HCT116 (cell line): ENCODE measurements at regions not wholly inside any gene's neighbourhood (a gene's known extent, or its start where the extent isn't known, plus 50 kb on each side); places are given as distances from the start of the nearest gene placed in this dataset.
A peak's percentile ranks its signal among the peaks of the same experiment; 100 is the strongest.

ENCODE experiments used
- ATAC-seq: fragments of 200-7000 bp; cut with Tn5 transposase; 2 replicates; pipeline ENCODE4 v1.9.1; 2020; ENCODE audit warnings: mild to moderate bottlenecking, moderate library complexity
- BruUV-seq: library from RNA; stranded (reverse); fragments of 400-500 nt; replicated peaks from 2 replicates; lab custom pipeline; 2021; lab: Mats Ljungman, UMichigan
- CTCF ChIA-PET: fragments of 300-600 bp; sonication (Branson Sonifier 250); formaldehyde crosslinking; loops from one replicate; lab custom pipeline; 2021; ENCODE audit warnings: antibody characterized with exemption; lab: Charles Lee
- POLR2A ChIA-PET: fragments of 300-600, 350-600 bp; sonication (Branson Sonifier 250); formaldehyde crosslinking; loops from one replicate; lab custom pipeline; 2021; ENCODE audit warnings: antibody characterized with exemption; lab: Charles Lee
- RAD21 ChIA-PET, 2 experiments: fragments of 300-600 bp; sonication (Branson Sonifier 250); formaldehyde crosslinking; loops; one replicate each; lab custom pipeline; 2023; ENCODE audit warnings: low total read pairs in 2 of 2; ENCODE audit not compliant: uncharacterized antibody in 2 of 2, unreplicated experiment in 2 of 2, low non-redundant PET in 1 of 2; lab: Charles Lee
- DNase-seq: peaks from one replicate; pipeline ENCODE4 v3.0.0-alpha.2; 2010; ENCODE audit warnings: low read depth, low spot score
- H2AFZ ChIP-seq: fragments of 200-600 bp; shearing (Covaris generic), sonication (generic); 2 replicates; pipeline ENCODE4 v1.6.1; 2017; ENCODE audit warnings: low read depth, mixed run types, mixed read lengths, antibody characterized with exemption, low read length; ENCODE audit not compliant: poor library complexity, severe bottlenecking
- H3K27ac ChIP-seq: 2 replicates; pipeline ENCODE4 v1.5.1; 2012; ENCODE audit warnings: low read depth, low read length
- H3K27me3 ChIP-seq: fragments of 200-600 bp; sonication (generic); 2 replicates; pipeline ENCODE4 v1.6.1; 2016; ENCODE audit warnings: mixed run types, low read length, mixed read lengths; ENCODE audit not compliant: insufficient read depth
- H3K36me3 ChIP-seq, 2 experiments: fragments of 200-500 bp in 1 of 2; fragments of 200-600 bp in 1 of 2; sonication (Bioruptor generic) in 1 of 2; sonication (generic) in 1 of 2; 2 replicates each; pipeline versions ENCODE4 v1.5.1 to v1.6.1; 2014 to 2016; ENCODE audit warnings: low read length in 2 of 2, inconsistent platforms in 1 of 2, mixed read lengths in 1 of 2, mixed run types in 1 of 2; ENCODE audit not compliant: insufficient read depth in 2 of 2, control insufficient read depth in 1 of 2
- H3K4me1 ChIP-seq, 2 experiments: fragments of 200-600 bp in 1 of 2; sonication (generic) in 1 of 2; 2 replicates each; pipeline versions ENCODE4 v1.5.1 to v1.6.1; 2012 to 2017; ENCODE audit warnings: low read length in 2 of 2, inconsistent platforms in 1 of 2, mild to moderate bottlenecking in 1 of 2, mixed read lengths in 1 of 2, mixed run types in 1 of 2, moderate library complexity in 1 of 2; ENCODE audit not compliant: insufficient read depth in 2 of 2, control insufficient read depth in 1 of 2
- H3K4me2 ChIP-seq: fragments of 200-600 bp; sonication (generic); 2 replicates; pipeline ENCODE4 v1.6.1; 2017; ENCODE audit warnings: mixed run types, low read length, mixed read lengths
- H3K4me3 ChIP-seq, 2 experiments: fragments of 200-600 bp in 1 of 2; sonication (generic) in 1 of 2; replicated peaks in 1 of 2; 2 replicates each; pipeline ENCODE4 v1.5.1; 2011 to 2016; ENCODE audit warnings: low read length in 2 of 2, control low read depth in 1 of 2, low read depth in 1 of 2, mild to moderate bottlenecking in 1 of 2, mixed read lengths in 1 of 2, mixed run types in 1 of 2
- H3K79me2 ChIP-seq: fragments of 200-600 bp; sonication (generic); 2 replicates; pipeline ENCODE4 v1.6.1; 2017; ENCODE audit warnings: mild to moderate bottlenecking, mixed run types, low read length, moderate library complexity, mixed read lengths; ENCODE audit not compliant: insufficient read depth
- H3K9ac ChIP-seq: fragments of 200-600 bp; sonication (generic); 2 replicates; pipeline ENCODE4 v1.6.1; 2016; ENCODE audit warnings: low read length, mixed read lengths
- H3K9me2 ChIP-seq: fragments of 200-600 bp; sonication (generic), shearing (Covaris generic); 2 replicates; pipeline ENCODE4 v1.6.1; 2017; ENCODE audit warnings: mixed run types, mild to moderate bottlenecking, moderate library complexity; ENCODE audit not compliant: insufficient read depth
- H3K9me3 ChIP-seq, 2 experiments: fragments of 200-500 bp in 1 of 2; fragments of 200-600 bp in 1 of 2; sonication (Bioruptor generic) in 1 of 2; sonication (generic) in 1 of 2; 2 replicates each; pipeline ENCODE4 v1.6.1; 2014 to 2017; ENCODE audit warnings: low read length in 2 of 2, mixed read lengths in 2 of 2, inconsistent platforms in 1 of 2, low read depth in 1 of 2, mild to moderate bottlenecking in 1 of 2, mixed run types in 1 of 2, moderate library complexity in 1 of 2; ENCODE audit not compliant: control insufficient read depth in 1 of 2, insufficient read depth in 1 of 2
- H4K20me1 ChIP-seq: fragments of 200-600 bp; sonication (generic), shearing (Covaris generic); 2 replicates; pipeline ENCODE4 v1.6.1; 2017; ENCODE audit warnings: mixed run types, mild to moderate bottlenecking, moderate library complexity; ENCODE audit not compliant: insufficient read depth
- ATF3 ChIP-seq: IDR thresholded peaks from 2 replicates; pipeline ENCODE4 v1.6.1; 2012
- CEBPB ChIP-seq: IDR thresholded peaks from 2 replicates; pipeline ENCODE4 v1.6.1; 2012; ENCODE audit warnings: low read depth
- JUND ChIP-seq: IDR thresholded peaks from 2 replicates; pipeline ENCODE4 v1.6.1; 2012
- MAX ChIP-seq: IDR thresholded peaks from 2 replicates; pipeline ENCODE4 v1.6.1; 2012
- REST ChIP-seq: IDR thresholded peaks from 2 replicates; pipeline ENCODE4 v1.6.1; 2012; ENCODE audit warnings: low read depth
- SP1 ChIP-seq: IDR thresholded peaks from 2 replicates; pipeline ENCODE4 v1.6.1; 2012; ENCODE audit warnings: low read depth
- TCF7L2 ChIP-seq: IDR thresholded peaks from 2 replicates; pipeline ENCODE4 v1.7.0; 2011; ENCODE audit warnings: borderline replicate concordance, inconsistent platforms; ENCODE audit not compliant: insufficient read depth, insufficient read length; ENCODE audit errors: extremely low read depth
- ZFX ChIP-seq: fragments of 450-650 bp; IDR thresholded peaks from 2 replicates; pipeline ENCODE4 v1.6.1; 2017
- intact Hi-C: fragments of 100-400 bp; cut with micrococcal nuclease; formaldehyde crosslinking; loops from 2 replicates; pipeline ENCODE4 v1.10.0; 2022

GRCh38 chr17:77555741-77556291 is 402.7 kb upstream of the TNRC6C start:
- H3K36me3 ChIP-seq: no peaks in the 10 kb centered on the region
- RAD21 ChIA-PET: no interaction called here
- peaks cover 47% of the 10 kb centered on the region for H3K27me3 ChIP-seq
- peaks cover 0 to 11% of the 10 kb centered on the region in 2 experiments; a peak in 2 of 4 replicates for H3K4me1 ChIP-seq
- no peaks in the 10 kb centered on the region for H3K9me3 ChIP-seq
- no peak overlapping the region for H3K4me3 ChIP-seq
- no peak for DNase-seq
- H3K27ac ChIP-seq: no peak overlapping the region
- no peaks in the 10 kb centered on the region for H3K9me2 ChIP-seq
- 0 out of 2 replicates have a peak, but pooled peaks have one; percentile 21 for ATAC-seq
- BruUV-seq: no TSS peak
- H4K20me1 ChIP-seq: no peaks in the 10 kb centered on the region
- POLR2A ChIA-PET: no interaction called here
- no peaks in the 10 kb centered on the region for H3K79me2 ChIP-seq
- CTCF ChIA-PET: no interaction called here
- no peak overlapping the region for H3K4me2 ChIP-seq
- no peak for TF ChIP-seq REST
- no peak for TF ChIP-seq SP1
- no peak for TF ChIP-seq MAX
- TF ChIP-seq TCF7L2: no peak
- TF ChIP-seq ZFX: no peak
- no peak for TF ChIP-seq CEBPB
- TF ChIP-seq JUND: no peak
- TF ChIP-seq ATF3: no peak
- intact Hi-C loops: no loop called here
- no peak overlapping the region for H2AFZ ChIP-seq
- H3K9ac ChIP-seq: no peak overlapping the region
